NCI-H2196 (cell line): ENCODE measurements at regions not wholly inside any gene's neighbourhood (a gene's known extent, or its start where the extent isn't known, plus 50 kb on each side); places are given as distances from the start of the nearest gene placed in this dataset.
"Not testable (repeated sequence)": the region's sequence is repeated elsewhere in the genome, so short reads cannot be mapped to it uniquely, and the experiment has no call there.

Experiments
- DNase-seq: peaks from one replicate; lab custom pipeline; 2025; ENCODE audit not compliant: unreplicated experiment; lab: John Stamatoyannopoulos, UW

- DNase-seq, result peak; percentile 4
Observed at GRCh38 chr12:127143020-127143419, 1124.0 kb upstream of the TMEM132C start.

- DNase-seq, result no peak
Observed at GRCh38 chr12:127144770-127145169, 1122.2 kb upstream of the TMEM132C start.

- DNase-seq, result no peak
Observed at GRCh38 chr12:127145241-127145928, 1121.6 kb upstream of the TMEM132C start.

- no peak for DNase-seq
Observed at GRCh38 chr12:127145929-127146789, 1120.8 kb upstream of the TMEM132C start.

- no peak for DNase-seq
Observed at GRCh38 chr12:127146991-127147718, 1119.8 kb upstream of the TMEM132C start.

- no peak for DNase-seq
Observed at GRCh38 chr12:127147724-127148123, 1119.2 kb upstream of the TMEM132C start.

GRCh38 chr12:127148318-127148717, 1118.7 kb upstream of the TMEM132C start:
- no peak for DNase-seq

- no peak for DNase-seq
Observed at GRCh38 chr12:127149226-127149964, 1117.6 kb upstream of the TMEM132C start.

- no peak for DNase-seq
Observed at GRCh38 chr12:127150028-127150427, 1116.9 kb upstream of the TMEM132C start.

- no peak for DNase-seq
Observed at GRCh38 chr12:127150479-127150878, 1116.5 kb upstream of the TMEM132C start.

- no peak for DNase-seq
Observed at GRCh38 chr12:127150956-127151355, 1116.0 kb upstream of the TMEM132C start.

GRCh38 chr12:127153996-127154395, 1113.0 kb upstream of the TMEM132C start:
- DNase-seq, result no peak

- not testable (repeated sequence) for DNase-seq
Observed at GRCh38 chr12:127154830-127155229, 1112.1 kb upstream of the TMEM132C start.

- DNase-seq, result not testable (repeated sequence)
Observed at GRCh38 chr12:127155935-127156619, 1110.9 kb upstream of the TMEM132C start.

GRCh38 chr12:127157501-127158366, 1109.2 kb upstream of the TMEM132C start:
- DNase-seq, result not testable (repeated sequence)

GRCh38 chr12:127158385-127159061, 1108.4 kb upstream of the TMEM132C start:
- no peak for DNase-seq

GRCh38 chr12:127161466-127161865, 1105.5 kb upstream of the TMEM132C start:
- no peak for DNase-seq

- no peak for DNase-seq
Observed at GRCh38 chr12:127162307-127162706, 1104.7 kb upstream of the TMEM132C start.

GRCh38 chr12:127162902-127163301, 1104.1 kb upstream of the TMEM132C start:
- no peak for DNase-seq
